ENCODE measurements at regions not wholly inside any gene's neighbourhood (a gene's known extent, or its start where the extent isn't known, plus 50 kb on each side); places are given as distances from the start of the nearest gene placed in this dataset.

- no peak overlapping the region for H3K27ac ChIP-seq
- no peak for DNase-seq (ENCODE audit: low spot score)
- no peaks in the 10 kb centered on the region for H3K9me2 ChIP-seq (replicated peaks; ENCODE audit: insufficient read depth)
- H3K27me3 ChIP-seq, result no peaks in the 10 kb centered on the region
- H3K79me2 ChIP-seq, result no peaks in the 10 kb centered on the region
- TF ChIP-seq EZH2 (IDR thresholded peaks at IDR 0.05; ENCODE audit: borderline replicate concordance), result no peak
- TF ChIP-seq EZH2phosphoT487 (IDR thresholded peaks at IDR 0.05; ENCODE audit: low read depth, severe bottlenecking, unreplicated experiment), result no peak
- no peak for TF ChIP-seq CTCF (IDR thresholded peaks at IDR 0.05; ENCODE audit: poor library complexity)
- no peaks in the 10 kb centered on the region for H4K20me1 ChIP-seq (ENCODE audit: insufficient read depth, poor library complexity, severe bottlenecking)
- H2AFZ ChIP-seq, result no peak overlapping the region
- no peaks in the 10 kb centered on the region for H3K36me3 ChIP-seq (replicated peaks; ENCODE audit: insufficient read depth, low read depth)
- H3K4me1 ChIP-seq (ENCODE audit: insufficient read depth), result no peaks in the 10 kb centered on the region
- H3K4me2 ChIP-seq, result no peak overlapping the region
- WGBS (ENCODE audit: low lambda C conversion rate, missing lambda C conversion rate), result 66% methylated on average over 3 of the region's 3 CpGs
- H3K9me3 ChIP-seq (ENCODE audit: low read depth), result no peaks in the 10 kb centered on the region
- no peak overlapping the region for H3K4me3 ChIP-seq
Measured at GRCh38 chr20:55569084-55569483, 436.2 kb downstream of the CBLN4 start.

DNA sequence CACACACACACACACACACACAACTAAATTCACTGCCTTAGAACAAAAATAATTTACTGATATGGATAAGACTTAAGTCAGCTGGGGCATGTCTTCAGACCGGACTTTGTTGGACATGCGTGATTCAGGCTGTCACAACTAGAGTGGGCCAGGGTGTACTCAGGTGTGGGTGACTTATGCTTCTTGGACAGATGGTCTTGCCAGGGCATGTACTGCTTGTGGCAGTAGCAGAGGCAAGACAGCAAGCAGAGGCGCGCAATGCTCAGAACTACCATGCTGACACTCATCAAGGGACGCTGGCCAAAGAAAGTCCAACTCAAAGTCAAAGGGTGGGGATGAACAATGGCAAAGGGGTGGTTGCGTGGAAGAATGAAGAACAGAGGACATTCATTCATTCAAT lies 437.5 kb downstream of the CBLN4 start:
- Histone ChIP-seq H3K4me1 (ENCODE audit: insufficient read depth) (no peaks in the 10 kb centered on the region), H3K27ac (no peak overlapping the region), H3K4me3 (no peak overlapping the region), H3K79me2 (no peaks in the 10 kb centered on the region), H2AFZ (no peak overlapping the region), H3K9me2 (replicated peaks; ENCODE audit: insufficient read depth) (no peaks in the 10 kb centered on the region), H3K4me2 (no peak overlapping the region), H3K9me3 (ENCODE audit: low read depth) (no peaks in the 10 kb centered on the region), H4K20me1 (ENCODE audit: insufficient read depth, poor library complexity, severe bottlenecking) (no peaks in the 10 kb centered on the region), H3K27me3 (no peaks in the 10 kb centered on the region), H3K36me3 (replicated peaks; ENCODE audit: insufficient read depth, low read depth) (no peaks in the 10 kb centered on the region)
- 90% methylated on average over 6 of the region's 6 CpGs for WGBS (ENCODE audit: low lambda C conversion rate, missing lambda C conversion rate)
- TF ChIP-seq EZH2 (IDR thresholded peaks at IDR 0.05; ENCODE audit: borderline replicate concordance) (no peak), CTCF (IDR thresholded peaks at IDR 0.05; ENCODE audit: poor library complexity) (no peak), EZH2phosphoT487 (IDR thresholded peaks at IDR 0.05; ENCODE audit: low read depth, severe bottlenecking, unreplicated experiment) (no peak)
- no peak for DNase-seq (ENCODE audit: low spot score)

- H3K27ac ChIP-seq, result no peak overlapping the region
- no peaks in the 10 kb centered on the region for H3K9me3 ChIP-seq (ENCODE audit: low read depth)
- no peaks in the 10 kb centered on the region for H3K79me2 ChIP-seq
- no peak overlapping the region for H2AFZ ChIP-seq
- WGBS (ENCODE audit: low lambda C conversion rate, missing lambda C conversion rate), result 90% methylated on average over 5 of the region's 5 CpGs
- no peaks in the 10 kb centered on the region for H3K36me3 ChIP-seq (replicated peaks; ENCODE audit: insufficient read depth, low read depth)
- no peaks in the 10 kb centered on the region for H4K20me1 ChIP-seq (ENCODE audit: insufficient read depth, poor library complexity, severe bottlenecking)
- H3K27me3 ChIP-seq, result no peaks in the 10 kb centered on the region
- H3K4me2 ChIP-seq, result no peak overlapping the region
- H3K4me3 ChIP-seq, result no peak overlapping the region
- TF ChIP-seq CTCF (IDR thresholded peaks at IDR 0.05; ENCODE audit: poor library complexity) (no peak), EZH2phosphoT487 (IDR thresholded peaks at IDR 0.05; ENCODE audit: low read depth, severe bottlenecking, unreplicated experiment) (no peak), EZH2 (IDR thresholded peaks at IDR 0.05; ENCODE audit: borderline replicate concordance) (no peak)
- no peaks in the 10 kb centered on the region for H3K9me2 ChIP-seq (replicated peaks; ENCODE audit: insufficient read depth)
- H3K4me1 ChIP-seq (ENCODE audit: insufficient read depth), result no peaks in the 10 kb centered on the region
- DNase-seq (ENCODE audit: low spot score), result no peak
Measured at GRCh38 chr20:55565096-55565773, 440.1 kb downstream of the CBLN4 start.
